Epithelial cell of prostate (primary cell): ENCODE measurements at regions not wholly inside any gene's neighbourhood (a gene's known extent, or its start where the extent isn't known, plus 50 kb on each side); places are given as distances from the start of the nearest gene placed in this dataset.
"Not testable (repeated sequence)": the region's sequence is repeated elsewhere in the genome, so short reads cannot be mapped to it uniquely, and the experiment has no call there.

Source experiments
- DNase-seq: peaks from one replicate; pipeline ENCODE4 v3.0.0-alpha.2; 2011; ENCODE audit warnings: low read depth, low spot score
- H3K27ac ChIP-seq: fragments of 450-650 bp; 2 replicates; pipeline ENCODE4 v1.5.1; 2017; ENCODE audit warnings: mild to moderate bottlenecking

GRCh38 chr5:56734091-56734694 is 81.2 kb upstream of the MAP3K1 start:
- no peak for DNase-seq
- no peak overlapping the region for H3K27ac ChIP-seq

GRCh38 chr5:56733580-56733979 is 81.8 kb upstream of the MAP3K1 start:
- no peak for DNase-seq

GRCh38 chr5:56732121-56732520 is 83.2 kb upstream of the MAP3K1 start:
- no peak overlapping the region for H3K27ac ChIP-seq
- no peak for DNase-seq

More at GRCh38 chr5:56733580-56733979, 81.8 kb upstream of the MAP3K1 start:
- H3K27ac ChIP-seq = no peak overlapping the region

GRCh38 chr5:56731473-56731872 is 83.9 kb upstream of the MAP3K1 start:
- DNase-seq, H3K27ac ChIP-seq: not testable (repeated sequence)

GRCh38 chr5:56729488-56729887 is 85.9 kb upstream of the MAP3K1 start:
- no peak overlapping the region for H3K27ac ChIP-seq
- no peak for DNase-seq

GRCh38 chr5:56725711-56726411 is 89.5 kb upstream of the MAP3K1 start:
- DNase-seq = no peak
- H3K27ac ChIP-seq = no peak overlapping the region

GRCh38 chr5:56724857-56725256 is 90.5 kb upstream of the MAP3K1 start:
- DNase-seq, H3K27ac ChIP-seq: not testable (repeated sequence)

GRCh38 chr5:56722317-56722716 is 93.0 kb upstream of the MAP3K1 start:
- no peak overlapping the region for H3K27ac ChIP-seq
- DNase-seq = no peak

- DNase-seq = peak; percentile 49
Measured at GRCh38 chr5:56717253-56717987, 97.9 kb upstream of the MAP3K1 start.

GRCh38 chr5:56715986-56716385 is 99.4 kb upstream of the MAP3K1 start:
- H3K27ac ChIP-seq = no peak overlapping the region
- no peak for DNase-seq

More at GRCh38 chr5:56717253-56717987, 97.9 kb upstream of the MAP3K1 start:
- peak overlapping the region; percentile 36 for H3K27ac ChIP-seq

- no peak overlapping the region for H3K27ac ChIP-seq
- no peak for DNase-seq
Measured at GRCh38 chr5:56712895-56713591, 102.3 kb upstream of the MAP3K1 start.

- DNase-seq = no peak
- H3K27ac ChIP-seq = no peak overlapping the region
Measured at GRCh38 chr5:56710826-56711590, 104.3 kb upstream of the MAP3K1 start.

- H3K27ac ChIP-seq = no peak overlapping the region
- DNase-seq = no peak
Measured at GRCh38 chr5:56706504-56706903, 108.8 kb upstream of the MAP3K1 start.

- H3K27ac ChIP-seq = no peak overlapping the region
- DNase-seq = no peak
Measured at GRCh38 chr5:56705217-56705616, 110.1 kb upstream of the MAP3K1 start.

- DNase-seq = no peak
- no peak overlapping the region for H3K27ac ChIP-seq
Measured at GRCh38 chr5:56703952-56704351, 111.4 kb upstream of the MAP3K1 start.

- no peak for DNase-seq
- H3K27ac ChIP-seq = no peak overlapping the region
Measured at GRCh38 chr5:56700711-56701110, 114.6 kb upstream of the MAP3K1 start.

- H3K27ac ChIP-seq = no peak overlapping the region
- no peak for DNase-seq
Measured at GRCh38 chr5:56699538-56699937, 115.8 kb upstream of the MAP3K1 start.

- DNase-seq = no peak
- no peak overlapping the region for H3K27ac ChIP-seq
Measured at GRCh38 chr5:56698463-56699381, 116.6 kb upstream of the MAP3K1 start.

- no peak overlapping the region for H3K27ac ChIP-seq
- no peak for DNase-seq
Measured at GRCh38 chr5:56696900-56697299, 118.4 kb upstream of the MAP3K1 start.
